ENCODE measurements at regions not wholly inside any gene's neighbourhood (a gene's known extent, or its start where the extent isn't known, plus 50 kb on each side); places are given as distances from the start of the nearest gene placed in this dataset.

DNA sequence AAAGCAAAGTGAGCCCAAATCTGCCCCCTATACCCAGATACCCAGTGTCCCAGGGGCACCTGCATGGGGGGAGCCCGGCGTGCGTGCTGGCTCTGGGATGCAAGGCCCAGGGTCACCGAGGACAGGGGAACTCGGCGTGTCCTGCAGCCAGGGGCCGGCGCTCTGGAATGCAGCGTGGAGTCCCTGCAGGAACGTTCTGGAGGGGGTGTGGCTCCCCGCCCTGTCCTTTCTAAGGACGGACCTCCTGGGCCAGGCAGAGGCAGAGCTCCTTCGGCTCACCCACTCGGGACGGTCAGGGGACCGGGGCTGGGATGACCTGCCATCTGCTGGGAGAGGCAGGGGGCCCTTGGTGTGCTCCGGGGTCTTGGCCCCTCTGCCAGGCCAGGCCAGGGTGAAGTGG lies 1196.8 kb downstream of the BRD1 start:
- Histone ChIP-seq H2AFZ (ENCODE audit: low read length) (no peak overlapping the region), H3K4me2 (ENCODE audit: low read depth, low read length) (no peak overlapping the region), H3K4me1 (ENCODE audit: low read length) (peaks cover 16% of the 10 kb centered on the region), H3K9ac (ENCODE audit: low read length) (no peak overlapping the region), H3K4me3 (ENCODE audit: low read length) (no peak overlapping the region), H3K79me2 (ENCODE audit: low read length) (peaks cover 42% of the 10 kb centered on the region), H3K9me3 (replicated peaks; ENCODE audit: insufficient read depth, low read length) (no peaks in the 10 kb centered on the region), H3K9me2 (replicated peaks; ENCODE audit: insufficient read depth, low read length) (no peaks in the 10 kb centered on the region), H3K27ac (ENCODE audit: low read length) (no peak overlapping the region), H4K20me1 (ENCODE audit: insufficient read depth, low read length) (no peaks in the 10 kb centered on the region), H3F3A (ENCODE audit: insufficient read depth, low read length) (peaks cover 5% of the 10 kb centered on the region; the same call in 1 of the 2 replicates), H3K36me3 (replicated peaks; ENCODE audit: insufficient read depth, low read length) (no peaks in the 10 kb centered on the region), H3K27me3 (replicated peaks; ENCODE audit: insufficient read depth, low read length) (no peaks in the 10 kb centered on the region)
- TF ChIP-seq EZH2 (optimal IDR thresholded peaks at IDR 0.05; ENCODE audit: low read depth, low read length) (no peak), EZH2phosphoT487 (IDR thresholded peaks at IDR 0.05; ENCODE audit: low read length) (no peak), CTCF (IDR thresholded peaks at IDR 0.05; ENCODE audit: low read length) (no peak)
- DNase-seq = no peak

- H3K4me1 ChIP-seq (ENCODE audit: low read length) = peaks cover 12% of the 10 kb centered on the region
- H3K4me3 ChIP-seq (ENCODE audit: low read length) = no peak overlapping the region
- DNase-seq = no peak
Measured at GRCh38 chr22:48630433-48630754, 1197.3 kb downstream of the BRD1 start.

GRCh38 chr22:48629631-48630432 lies 1197.8 kb downstream of the BRD1 start:
- H3K36me3 ChIP-seq (replicated peaks; ENCODE audit: insufficient read depth, low read length) = no peaks in the 10 kb centered on the region
- no peaks in the 10 kb centered on the region for H3K9me3 ChIP-seq (replicated peaks; ENCODE audit: insufficient read depth, low read length)
- no peak overlapping the region for H3K4me2 ChIP-seq (ENCODE audit: low read depth, low read length)
- no peak overlapping the region for H2AFZ ChIP-seq (ENCODE audit: low read length)
- peaks cover 37% of the 10 kb centered on the region for H3K79me2 ChIP-seq (ENCODE audit: low read length)
- H3K4me3 ChIP-seq (ENCODE audit: low read length) = no peak overlapping the region
- DNase-seq = no peak
- peaks cover 6% of the 10 kb centered on the region for H3K4me1 ChIP-seq (ENCODE audit: low read length)
- no peaks in the 10 kb centered on the region; the same call in 1 of the 2 replicates for H3F3A ChIP-seq (ENCODE audit: insufficient read depth, low read length)
- no peaks in the 10 kb centered on the region for H4K20me1 ChIP-seq (ENCODE audit: insufficient read depth, low read length)
- no peak overlapping the region for H3K9ac ChIP-seq (ENCODE audit: low read length)
- no peaks in the 10 kb centered on the region for H3K27me3 ChIP-seq (replicated peaks; ENCODE audit: insufficient read depth, low read length)
- no peak overlapping the region for H3K27ac ChIP-seq (ENCODE audit: low read length)
- TF ChIP-seq EZH2phosphoT487 (IDR thresholded peaks at IDR 0.05; ENCODE audit: low read length) = no peak
- no peak for TF ChIP-seq EZH2 (optimal IDR thresholded peaks at IDR 0.05; ENCODE audit: low read depth, low read length)
- no peak for TF ChIP-seq CTCF (IDR thresholded peaks at IDR 0.05; ENCODE audit: low read length)
- no peaks in the 10 kb centered on the region for H3K9me2 ChIP-seq (replicated peaks; ENCODE audit: insufficient read depth, low read length)

More at GRCh38 chr22:48630433-48630754, 1197.3 kb downstream of the BRD1 start:
- Histone ChIP-seq H3K9ac (ENCODE audit: low read length) (no peak overlapping the region), H3K4me2 (ENCODE audit: low read depth, low read length) (no peak overlapping the region), H3K9me3 (replicated peaks; ENCODE audit: insufficient read depth, low read length) (no peaks in the 10 kb centered on the region), H3F3A (ENCODE audit: insufficient read depth, low read length) (peaks cover 2% of the 10 kb centered on the region; the same call in 1 of the 2 replicates), H4K20me1 (ENCODE audit: insufficient read depth, low read length) (no peaks in the 10 kb centered on the region), H3K36me3 (replicated peaks; ENCODE audit: insufficient read depth, low read length) (no peaks in the 10 kb centered on the region), H3K79me2 (ENCODE audit: low read length) (peaks cover 42% of the 10 kb centered on the region), H3K27ac (ENCODE audit: low read length) (no peak overlapping the region), H2AFZ (ENCODE audit: low read length) (no peak overlapping the region), H3K9me2 (replicated peaks; ENCODE audit: insufficient read depth, low read length) (no peaks in the 10 kb centered on the region), H3K27me3 (replicated peaks; ENCODE audit: insufficient read depth, low read length) (no peaks in the 10 kb centered on the region)
- TF ChIP-seq CTCF (IDR thresholded peaks at IDR 0.05; ENCODE audit: low read length) (no peak), EZH2 (optimal IDR thresholded peaks at IDR 0.05; ENCODE audit: low read depth, low read length) (no peak), EZH2phosphoT487 (IDR thresholded peaks at IDR 0.05; ENCODE audit: low read length) (no peak)

Measured in MM.1S (cell line).